ENCODE measurements at regions not wholly inside any gene's neighbourhood (a gene's known extent, or its start where the extent isn't known, plus 50 kb on each side); places are given as distances from the start of the nearest gene placed in this dataset.

- no peak for TF ChIP-seq PRDM4 (tag by site-specific recombination; IDR thresholded peaks at IDR 0.05)
- TF ChIP-seq MYNN (tag by site-specific recombination; IDR thresholded peaks at IDR 0.05; ENCODE audit: borderline replicate concordance) = no peak
These were observed 332.8 kb downstream of the MAF start (continued) for GRCh38 chr16:79267781-79268180.

GRCh38 chr16:79267146-79267545 lies 333.4 kb downstream of the MAF start:
- CTCF ChIA-PET = no interaction called here
- POLR2A ChIA-PET = no interaction called here
- TF ChIP-seq ZNF10 (tag by site-specific recombination; IDR thresholded peaks at IDR 0.05) (no peak), PBX3 (CRISPR knock-in tag; IDR thresholded peaks at IDR 0.05) (no peak), ZNF585B (tag by site-specific recombination; IDR thresholded peaks at IDR 0.05) (no peak), ZSCAN16 (tag by site-specific recombination; IDR thresholded peaks at IDR 0.05) (no peak), ZNF48 (tag by site-specific recombination; IDR thresholded peaks at IDR 0.05) (no peak), ZNF768 (tag by site-specific recombination; IDR thresholded peaks at IDR 0.05) (no peak), ZFP37 (tag by site-specific recombination; IDR thresholded peaks at IDR 0.05) (no peak), ZNF621 (tag by site-specific recombination; IDR thresholded peaks at IDR 0.05) (no peak), ZNF211 (tag by site-specific recombination; IDR thresholded peaks at IDR 0.05; ENCODE audit: low read depth) (no peak), ZNF202 (tag by site-specific recombination; IDR thresholded peaks at IDR 0.05; ENCODE audit: borderline replicate concordance) (no peak), ZNF514 (tag by site-specific recombination; IDR thresholded peaks at IDR 0.05) (no peak), MEIS1 (CRISPR knock-in tag; IDR thresholded peaks at IDR 0.05; ENCODE audit: borderline replicate concordance) (no peak), ZNF426 (tag by site-specific recombination; IDR thresholded peaks at IDR 0.05) (no peak), ZNF416 (tag by site-specific recombination; IDR thresholded peaks at IDR 0.05) (no peak), ZNF335 (tag by site-specific recombination; conservative IDR thresholded peaks at IDR 0.05) (no peak)

GRCh38 chr16:79265701-79266100 lies 334.8 kb downstream of the MAF start:
- TF ChIP-seq OVOL3 (tag by site-specific recombination; IDR thresholded peaks at IDR 0.05) (no peak), ZNF530 (tag by site-specific recombination; IDR thresholded peaks at IDR 0.05; ENCODE audit: low read depth) (no peak), ZFHX2 (tag by site-specific recombination; conservative IDR thresholded peaks at IDR 0.05) (no peak), ZNF184 (tag by site-specific recombination; IDR thresholded peaks at IDR 0.05) (no peak), ZFP41 (tag by site-specific recombination; IDR thresholded peaks at IDR 0.05; ENCODE audit: borderline replicate concordance) (no peak), GLIS1 (tag by site-specific recombination; IDR thresholded peaks at IDR 0.05) (no peak), SP3 (tag by site-specific recombination; IDR thresholded peaks at IDR 0.05) (no peak), ZNF600 (tag by site-specific recombination; IDR thresholded peaks at IDR 0.05) (no peak), ZNF335 (tag by site-specific recombination; conservative IDR thresholded peaks at IDR 0.05) (no peak), YY2 (tag by site-specific recombination; IDR thresholded peaks at IDR 0.05) (no peak)
- Histone ChIP-seq H3K4me3 (ENCODE audit: low read depth, low read length) (no peak overlapping the region), H3K36me3 (ENCODE audit: control insufficient read depth in 2 of 2, insufficient read depth in 1 of 2, low read length in 2 of 2) (no peaks in the 10 kb centered on the region), H3K27ac (ENCODE audit: extremely low read depth, low read depth, low read length) (no peak overlapping the region), H3K9me3 (ENCODE audit: control insufficient read depth, insufficient read depth, low read depth, low read length) (no peaks in the 10 kb centered on the region), H3K4me1 (ENCODE audit: control insufficient read depth, insufficient read depth, low read length) (no peaks in the 10 kb centered on the region)
- ChIA-PET POLR2A (no interaction called here), CTCF (no interaction called here)

More at GRCh38 chr16:79267146-79267545, 333.4 kb downstream of the MAF start:
- Histone ChIP-seq H3K27ac (ENCODE audit: extremely low read depth, low read depth, low read length) (no peak overlapping the region), H3K4me1 (ENCODE audit: control insufficient read depth, insufficient read depth, low read length) (no peaks in the 10 kb centered on the region), H3K4me3 (ENCODE audit: low read depth, low read length) (no peak overlapping the region), H3K9me3 (ENCODE audit: control insufficient read depth, insufficient read depth, low read depth, low read length) (no peaks in the 10 kb centered on the region), H3K36me3 (ENCODE audit: control insufficient read depth in 2 of 2, insufficient read depth in 1 of 2, low read length in 2 of 2) (no peaks in the 10 kb centered on the region)

All from HEK293 (cell line).